OCI-LY7 (cell line): ENCODE measurements at regions not wholly inside any gene's neighbourhood (a gene's known extent, or its start where the extent isn't known, plus 50 kb on each side); places are given as distances from the start of the nearest gene placed in this dataset.

Source experiments
- CTCF ChIP-seq: fragments of 200-600 bp; sonication (generic); conservative IDR thresholded peaks from 2 replicates; pipeline ENCODE4 v1.5.1; 2014; ENCODE audit warnings: mild to moderate bottlenecking, antibody characterized with exemption, low read length, moderate library complexity, mixed read lengths
- EZH2phosphoT487 ChIP-seq: fragments of 200-600 bp; sonication (generic); IDR thresholded peaks from 2 replicates; pipeline ENCODE4 v1.6.1; 2018; ENCODE audit warnings: low read depth, borderline replicate concordance, mild to moderate bottlenecking, mixed run types, antibody characterized with exemption, low read length, moderate library complexity, mixed read lengths

- TF ChIP-seq CTCF: no peak
- no peak for TF ChIP-seq EZH2phosphoT487
Measured at GRCh38 chr4:179530958-179531357, 2088.7 kb upstream of the AGA start.
